Esophagus squamous epithelium (tissue), 4 donors: ENCODE measurements at regions not wholly inside any gene's neighbourhood (a gene's known extent, or its start where the extent isn't known, plus 50 kb on each side); places are given as distances from the start of the nearest gene placed in this dataset.

ENCODE experiments used
- POLR2A ChIP-seq, 4 donors: fragments of 450-650 bp; IDR thresholded peaks; one replicate each; pipeline ENCODE4 v1.6.1; 2017; ENCODE audit warnings: antibody characterized with exemption in 4 of 4, mild to moderate bottlenecking in 4 of 4, moderate library complexity in 3 of 4
- TF ChIP-seq, protein P1 (sequence below), 6 experiments: fragments of 450-650 bp in 4 of 6; fragments of 200-600 bp in 2 of 6; sonication (generic) in 2 of 6; IDR thresholded peaks; one replicate each; pipeline ENCODE4 v1.5.1; 2016 to 2019; ENCODE audit warnings: antibody characterized with exemption in 6 of 6, mild to moderate bottlenecking in 4 of 6, moderate library complexity in 4 of 6

DNA sequence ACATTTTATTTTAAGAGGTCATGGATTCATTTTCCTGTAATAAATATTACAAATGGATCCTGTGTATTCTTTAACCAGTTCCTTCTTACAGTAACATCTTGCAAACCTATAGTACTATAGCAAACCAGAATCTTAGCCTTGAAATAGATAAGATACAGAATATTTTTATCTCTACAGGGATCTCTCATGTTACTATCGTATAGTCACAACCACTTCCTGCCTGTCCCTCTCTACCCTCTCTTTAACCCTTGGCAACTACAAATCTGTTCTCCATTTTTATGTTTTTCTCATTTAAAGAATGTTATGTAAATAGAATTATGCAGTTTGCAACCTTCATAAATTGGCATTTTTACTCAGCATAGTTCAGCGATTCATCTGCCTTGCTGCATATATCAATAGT, 454.0 kb downstream of the DIRAS2 start:
- TF ChIP-seq, protein P1, sequence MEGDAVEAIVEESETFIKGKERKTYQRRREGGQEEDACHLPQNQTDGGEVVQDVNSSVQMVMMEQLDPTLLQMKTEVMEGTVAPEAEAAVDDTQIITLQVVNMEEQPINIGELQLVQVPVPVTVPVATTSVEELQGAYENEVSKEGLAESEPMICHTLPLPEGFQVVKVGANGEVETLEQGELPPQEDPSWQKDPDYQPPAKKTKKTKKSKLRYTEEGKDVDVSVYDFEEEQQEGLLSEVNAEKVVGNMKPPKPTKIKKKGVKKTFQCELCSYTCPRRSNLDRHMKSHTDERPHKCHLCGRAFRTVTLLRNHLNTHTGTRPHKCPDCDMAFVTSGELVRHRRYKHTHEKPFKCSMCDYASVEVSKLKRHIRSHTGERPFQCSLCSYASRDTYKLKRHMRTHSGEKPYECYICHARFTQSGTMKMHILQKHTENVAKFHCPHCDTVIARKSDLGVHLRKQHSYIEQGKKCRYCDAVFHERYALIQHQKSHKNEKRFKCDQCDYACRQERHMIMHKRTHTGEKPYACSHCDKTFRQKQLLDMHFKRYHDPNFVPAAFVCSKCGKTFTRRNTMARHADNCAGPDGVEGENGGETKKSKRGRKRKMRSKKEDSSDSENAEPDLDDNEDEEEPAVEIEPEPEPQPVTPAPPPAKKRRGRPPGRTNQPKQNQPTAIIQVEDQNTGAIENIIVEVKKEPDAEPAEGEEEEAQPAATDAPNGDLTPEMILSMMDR (IDR thresholded peaks at IDR 0.05): no peak
- TF ChIP-seq POLR2A (IDR thresholded peaks at IDR 0.05): no peak
